ENCODE measurements at regions not wholly inside any gene's neighbourhood (a gene's known extent, or its start where the extent isn't known, plus 50 kb on each side); places are given as distances from the start of the nearest gene placed in this dataset.

DNA sequence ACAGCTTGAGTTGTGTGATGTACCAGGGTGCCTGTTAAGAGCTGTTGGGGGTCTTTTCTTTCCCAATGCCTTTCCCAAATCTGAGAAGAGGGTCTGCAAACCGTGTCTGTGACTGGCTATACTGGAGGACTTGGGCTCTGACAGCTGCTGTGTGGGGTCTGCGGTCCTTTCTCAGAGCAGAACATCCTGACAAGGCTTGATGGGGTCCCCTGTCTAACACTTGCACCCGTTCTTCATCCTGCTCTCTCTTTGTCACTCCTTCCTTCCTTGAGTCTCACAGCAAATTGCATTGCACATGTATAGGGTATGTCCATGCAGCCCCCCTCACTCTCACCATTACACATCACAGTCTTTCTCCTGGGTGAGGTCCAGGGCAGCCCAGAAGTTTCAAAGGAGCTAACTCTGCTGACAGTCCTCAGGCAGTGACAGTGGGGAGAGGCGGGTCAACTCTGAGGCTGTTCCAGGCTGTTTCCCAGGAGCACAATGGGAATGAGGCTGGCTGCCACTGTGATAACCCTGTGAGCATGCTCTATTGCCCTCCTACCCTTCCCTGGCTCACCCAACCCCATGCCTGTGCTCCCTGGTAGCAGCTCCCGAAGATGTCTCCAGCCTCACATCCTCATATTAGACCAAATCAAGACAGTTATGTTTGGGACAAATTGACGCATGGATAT, 163.2 kb upstream of the GGTLC1 start:
- intact Hi-C loops (cut with DNase I), result no loop called here

DNA sequence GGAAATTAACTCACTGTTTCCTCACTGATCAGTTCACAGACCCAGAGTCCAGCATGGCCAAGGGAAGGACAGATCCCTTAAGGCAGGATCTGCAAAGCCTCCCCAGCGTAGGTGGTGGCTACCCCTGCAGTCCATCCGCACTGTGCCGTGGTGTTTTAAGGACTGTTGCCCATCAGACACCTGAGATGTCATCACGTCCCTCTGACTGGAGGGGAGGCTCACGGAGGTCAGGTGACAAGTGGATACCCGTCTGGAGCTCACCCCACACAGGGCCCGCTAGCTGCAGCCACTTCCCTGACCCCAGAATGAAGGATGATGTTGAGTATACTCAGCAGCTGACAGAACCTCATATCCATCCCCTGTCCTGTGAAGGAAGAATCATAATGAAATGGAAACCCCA, 161.8 kb upstream of the GGTLC1 start:
- no peak for DNase-seq (ENCODE audit: low spot score)
- intact Hi-C loops (cut with DNase I), result no loop called here

More for the DNA sequence above, 163.2 kb upstream of the GGTLC1 start:
- DNase-seq (ENCODE audit: low spot score), result no peak

DNA sequence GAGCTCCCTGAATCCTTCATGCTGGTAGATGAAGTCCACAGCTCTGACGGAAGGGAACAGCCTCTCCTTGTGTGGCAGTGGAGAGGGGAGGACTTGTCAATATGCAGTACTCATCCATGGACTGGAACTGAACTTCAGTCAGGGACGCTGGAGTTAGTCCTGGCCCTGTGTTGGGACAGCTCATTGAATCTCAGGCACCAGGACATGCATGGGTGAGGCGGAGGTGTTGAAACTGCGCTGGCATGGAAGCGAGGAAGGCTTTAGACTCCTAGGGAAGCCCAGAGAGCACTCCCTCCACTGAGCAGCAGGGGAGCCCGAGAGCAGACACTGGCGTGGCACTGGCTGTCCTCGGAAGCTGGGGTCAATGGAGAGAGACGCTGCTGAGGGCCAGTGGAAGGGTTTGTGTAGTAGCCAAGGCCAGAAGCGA, 161.3 kb upstream of the GGTLC1 start:
- intact Hi-C loops (cut with DNase I), result no loop called here
- no peak for DNase-seq (ENCODE audit: low spot score)

DNA sequence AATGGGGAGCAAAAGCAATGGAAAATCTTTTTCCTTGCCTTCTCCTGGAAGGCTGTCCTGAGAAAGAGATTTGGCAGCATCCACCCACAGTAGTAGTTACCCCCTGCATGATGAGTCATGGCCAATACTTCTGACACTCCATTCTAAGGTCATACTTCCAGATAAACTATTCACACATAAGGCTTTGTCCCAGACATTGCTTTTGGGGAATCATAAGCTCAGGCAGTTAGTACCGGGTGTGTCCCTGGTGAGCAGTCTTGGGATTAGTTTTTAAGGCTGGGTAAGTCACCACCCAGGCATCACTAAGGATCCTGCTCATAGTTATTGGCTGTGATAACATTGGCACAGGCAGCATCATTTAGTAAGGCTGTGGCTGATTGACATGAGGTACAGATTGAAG, 160.6 kb upstream of the GGTLC1 start:
- intact Hi-C loops (cut with DNase I), result no loop called here
- DNase-seq (ENCODE audit: low spot score), result no peak

DNA sequence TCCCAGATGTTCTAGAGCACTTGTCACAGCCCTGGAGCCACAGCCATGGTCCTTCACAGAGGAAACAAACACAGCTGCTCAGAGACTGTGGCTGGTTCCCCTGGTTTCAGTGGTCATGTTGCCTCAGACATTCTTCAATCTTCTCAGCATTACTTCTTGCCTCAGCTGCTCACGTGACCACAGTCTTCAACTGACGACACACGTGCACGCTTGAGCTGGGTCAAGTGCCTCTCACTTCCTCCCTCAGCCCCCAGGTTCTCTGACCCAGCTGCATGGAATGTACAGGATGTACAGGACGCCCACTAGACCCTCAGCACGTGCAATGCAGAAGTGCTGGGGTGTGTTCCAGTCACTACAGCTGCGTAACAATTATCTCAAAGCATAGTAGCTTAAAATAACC, 159.8 kb upstream of the GGTLC1 start:
- DNase-seq (ENCODE audit: low spot score), result no peak
- intact Hi-C loops (cut with DNase I), result no loop called here

DNA sequence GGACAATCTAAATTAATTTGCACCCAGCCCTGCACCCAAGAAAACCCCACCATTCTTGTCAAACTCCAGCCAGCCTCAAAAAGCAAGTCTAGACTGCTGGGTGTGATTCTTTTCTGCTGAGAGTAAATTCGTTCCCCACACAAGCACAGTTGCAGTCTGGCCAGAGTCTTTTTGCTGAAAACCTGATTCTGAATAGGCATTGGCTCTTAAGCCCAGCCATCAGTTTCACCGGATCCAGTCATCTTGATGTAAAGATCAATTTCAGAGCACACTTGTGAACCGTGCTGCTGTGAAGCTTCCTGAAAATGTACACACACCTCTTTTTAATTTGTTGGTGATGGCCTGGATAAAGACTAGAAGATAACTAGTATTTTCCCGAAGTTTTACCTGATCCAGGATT, 159.4 kb upstream of the GGTLC1 start:
- intact Hi-C loops (cut with DNase I), result no loop called here

DNA sequence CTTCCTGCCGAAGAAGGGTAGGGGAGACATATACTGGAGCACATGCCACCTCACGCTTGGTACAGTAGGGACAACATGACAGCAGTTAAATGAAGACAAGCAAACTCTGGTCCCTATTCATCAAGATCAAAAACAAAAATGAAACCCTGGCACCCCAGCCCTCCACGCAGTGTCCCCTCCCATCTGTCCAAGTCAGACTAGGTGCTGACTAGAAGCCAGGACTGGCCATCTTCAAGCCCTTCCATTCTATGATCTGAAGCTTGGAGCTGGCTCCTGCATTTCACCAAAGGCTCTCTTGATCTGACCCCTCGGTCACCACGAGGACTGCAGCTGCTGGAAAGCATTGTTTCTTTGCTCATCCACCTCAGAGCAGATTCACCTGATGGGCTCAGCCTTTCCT, 158.9 kb upstream of the GGTLC1 start:
- intact Hi-C loops (cut with DNase I), result no loop called here
- DNase-seq (ENCODE audit: low spot score), result no peak

More for the DNA sequence above, 159.4 kb upstream of the GGTLC1 start:
- DNase-seq (ENCODE audit: low spot score), result no peak

DNA sequence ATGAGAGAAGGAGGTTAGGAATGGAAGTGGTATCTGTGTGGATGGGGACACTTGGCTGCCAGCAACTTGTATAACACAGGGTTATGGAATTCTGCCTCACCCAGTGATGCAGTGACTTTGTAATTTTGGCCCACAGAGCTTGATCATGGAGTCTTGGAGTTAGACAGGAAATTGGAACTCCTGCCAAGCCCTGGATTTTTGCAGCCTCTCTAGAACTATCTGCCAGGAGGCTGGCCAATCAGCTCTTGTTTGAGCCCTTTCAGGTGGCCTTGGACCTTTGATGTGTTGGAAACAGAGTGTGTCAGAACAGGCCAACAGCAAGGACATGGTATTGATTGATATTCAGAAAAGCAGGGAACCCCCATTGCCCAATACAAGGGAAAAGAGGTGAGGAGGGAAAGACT, 157.7 kb upstream of the GGTLC1 start:
- intact Hi-C loops (cut with DNase I), result no loop called here
- no peak for DNase-seq (ENCODE audit: low spot score)

DNA sequence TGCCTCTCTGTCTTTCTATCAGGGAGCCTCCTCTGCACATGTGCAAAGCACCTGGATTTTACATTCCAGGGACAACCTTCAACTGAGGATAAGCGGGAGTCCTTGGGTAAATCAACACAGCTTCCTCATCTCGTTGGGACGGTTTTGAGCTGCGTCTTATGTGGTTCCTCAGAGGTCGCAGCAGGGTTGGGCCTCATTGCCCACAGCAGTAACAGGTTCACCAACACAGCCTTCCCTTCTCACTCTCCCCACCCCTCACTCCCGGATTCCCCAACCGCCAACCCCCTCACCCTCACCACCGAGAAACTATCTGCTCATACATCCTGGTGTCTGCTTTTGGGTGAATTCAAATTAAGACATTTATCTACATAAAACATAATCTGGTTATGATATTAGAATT, 155.8 kb upstream of the GGTLC1 start:
- DNase-seq (ENCODE audit: low spot score), result no peak
- intact Hi-C loops (cut with DNase I), result no loop called here

DNA sequence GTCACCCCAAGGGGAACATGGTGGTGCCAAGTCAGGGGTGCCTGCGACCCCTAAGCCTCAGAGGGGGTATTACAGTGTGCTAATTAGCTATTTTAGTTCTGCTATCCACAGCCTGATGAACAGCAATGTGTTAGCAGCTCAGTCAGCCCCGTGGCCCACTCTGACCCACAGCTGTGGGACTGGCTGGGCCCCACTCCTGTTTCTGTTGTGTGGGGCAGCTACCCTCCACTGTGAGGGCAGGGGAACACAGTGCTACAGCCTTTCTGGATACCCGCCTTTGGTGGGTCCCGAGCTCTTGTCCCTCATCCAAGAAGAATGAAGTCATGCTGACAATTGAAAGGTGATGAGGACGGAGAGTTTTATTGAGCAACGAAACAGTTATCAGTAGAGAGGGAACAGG, 152.5 kb upstream of the GGTLC1 start:
- intact Hi-C loops (cut with DNase I), result no loop called here
- DNase-seq (ENCODE audit: low spot score), result no peak

DNA sequence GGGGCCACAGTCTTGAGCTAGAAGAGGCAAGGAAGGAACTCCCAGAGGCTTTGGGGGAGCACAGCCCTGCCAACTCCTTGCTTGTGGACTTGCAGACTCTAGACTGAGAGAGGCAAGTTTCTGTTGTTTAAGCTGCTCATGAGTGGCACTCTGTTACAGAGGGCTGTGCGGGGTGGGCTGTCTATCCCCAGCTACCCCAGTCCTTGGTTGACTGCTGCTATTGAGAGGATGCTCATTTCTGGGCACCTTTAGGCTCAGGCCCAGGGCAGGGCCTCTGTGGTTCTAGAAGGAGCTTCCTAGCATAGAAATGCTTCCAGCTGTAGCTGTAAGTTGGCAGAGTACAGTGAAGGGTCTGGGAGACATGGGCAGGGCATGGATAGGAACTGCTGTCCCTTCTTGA, 151.3 kb upstream of the GGTLC1 start:
- intact Hi-C loops (cut with DNase I), result no loop called here
- no peak for DNase-seq (ENCODE audit: low spot score)

DNA sequence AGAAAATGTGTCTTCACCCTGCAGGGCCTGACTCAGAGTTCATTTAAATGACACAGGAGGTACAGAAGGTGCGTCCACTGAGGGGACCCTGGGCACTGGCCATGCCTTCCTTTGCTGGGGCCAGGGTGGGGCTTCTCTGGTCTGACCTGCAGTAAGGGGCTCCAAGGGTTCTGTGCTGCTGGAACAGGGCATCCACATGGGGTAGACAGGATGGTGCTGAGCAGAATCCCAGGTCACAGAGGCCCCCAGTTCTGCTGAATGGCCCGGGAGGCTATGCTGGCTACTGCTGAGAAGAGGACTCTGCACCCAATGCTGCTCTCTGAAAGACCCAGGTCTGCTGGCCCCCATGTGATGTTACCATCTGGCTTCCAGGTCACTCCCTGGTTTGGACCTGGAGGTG, 150.4 kb upstream of the GGTLC1 start:
- no peak for DNase-seq (ENCODE audit: low spot score)
- intact Hi-C loops (cut with DNase I), result no loop called here

DNA sequence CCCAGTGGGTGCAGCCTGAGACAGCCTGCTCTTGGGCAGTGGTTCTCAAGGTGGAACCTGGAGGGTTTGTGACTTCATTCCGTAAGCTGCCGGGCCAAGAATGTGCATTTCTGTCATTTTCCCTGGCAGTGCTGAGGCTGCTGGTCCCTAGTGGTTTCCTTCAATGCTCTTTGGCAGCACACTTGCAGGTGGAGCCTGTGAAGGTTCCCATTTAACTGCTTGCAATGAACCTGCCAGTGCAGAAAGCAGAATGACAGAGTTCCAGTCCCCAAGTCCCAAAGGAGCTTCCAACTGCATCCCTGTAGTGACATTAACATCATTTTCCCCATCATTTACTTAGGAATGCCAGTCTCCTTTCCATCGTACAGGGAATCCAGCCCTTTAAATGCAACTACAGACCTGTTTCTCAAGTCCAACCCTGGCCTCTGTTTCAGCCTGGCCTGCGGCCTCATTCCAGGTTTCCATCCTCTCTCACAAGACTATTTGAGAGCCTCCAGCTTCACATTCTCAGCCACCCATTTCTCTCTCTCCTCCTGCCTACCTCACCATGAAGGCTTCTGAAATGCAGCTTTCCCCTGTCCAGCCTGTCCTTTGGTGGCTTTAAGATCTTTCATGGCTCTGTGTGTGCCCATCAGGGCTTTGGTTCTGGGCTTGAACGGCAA, 149.7 kb upstream of the GGTLC1 start:
- intact Hi-C loops (cut with DNase I), result no loop called here
- no peak for DNase-seq (ENCODE audit: low spot score)

DNA sequence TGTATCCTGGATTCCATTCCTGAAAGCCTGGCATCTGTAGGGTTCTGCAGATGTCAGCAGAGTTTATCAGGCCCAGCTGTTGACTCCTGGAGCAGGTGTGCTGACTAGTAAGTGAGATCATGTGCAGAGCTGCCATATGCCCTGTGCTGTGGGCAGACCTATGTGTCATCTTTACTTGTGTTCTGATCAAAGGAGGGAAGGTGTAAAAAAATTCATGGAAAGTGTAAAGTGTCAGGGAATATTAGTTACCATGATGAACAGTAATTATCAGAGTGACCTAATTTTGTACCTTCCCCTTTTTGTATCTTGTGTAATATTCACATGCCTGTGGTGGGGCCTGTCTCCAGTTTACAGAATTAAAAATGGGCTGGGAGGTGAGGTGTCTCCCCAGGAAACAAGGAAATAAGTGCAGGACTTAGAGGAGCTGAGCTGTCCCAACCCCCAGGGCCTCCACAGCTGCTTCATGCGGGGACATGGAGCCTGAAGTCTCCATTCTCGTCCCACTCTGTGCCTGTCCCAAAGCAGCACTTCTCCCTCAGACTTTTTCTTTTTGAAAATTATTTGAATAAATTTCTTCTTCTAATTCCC, 148.2 kb upstream of the GGTLC1 start:
- intact Hi-C loops (cut with DNase I), result no loop called here
- DNase-seq (ENCODE audit: low spot score), result no peak

DNA sequence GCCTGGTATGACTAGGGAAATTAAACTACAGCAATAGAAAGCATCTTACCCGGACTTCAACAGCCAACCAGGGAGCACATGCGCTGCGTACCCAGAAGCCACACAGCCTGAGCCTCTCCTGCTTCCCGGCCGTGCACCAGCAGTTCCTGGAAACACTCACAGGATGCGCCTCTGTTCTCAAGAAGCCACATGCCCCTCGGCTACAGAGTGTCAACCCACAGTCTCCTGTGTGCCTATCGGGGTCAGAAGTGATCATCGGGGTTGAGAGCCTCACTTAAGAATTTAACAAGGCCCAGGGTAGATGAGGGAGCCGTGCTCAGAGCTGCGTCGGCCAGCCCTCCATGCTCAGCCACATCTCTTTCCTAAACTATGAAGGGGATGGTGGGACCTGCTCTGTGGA, 147.2 kb upstream of the GGTLC1 start:
- no peak for DNase-seq (ENCODE audit: low spot score)
- intact Hi-C loops (cut with DNase I), result no loop called here

DNA sequence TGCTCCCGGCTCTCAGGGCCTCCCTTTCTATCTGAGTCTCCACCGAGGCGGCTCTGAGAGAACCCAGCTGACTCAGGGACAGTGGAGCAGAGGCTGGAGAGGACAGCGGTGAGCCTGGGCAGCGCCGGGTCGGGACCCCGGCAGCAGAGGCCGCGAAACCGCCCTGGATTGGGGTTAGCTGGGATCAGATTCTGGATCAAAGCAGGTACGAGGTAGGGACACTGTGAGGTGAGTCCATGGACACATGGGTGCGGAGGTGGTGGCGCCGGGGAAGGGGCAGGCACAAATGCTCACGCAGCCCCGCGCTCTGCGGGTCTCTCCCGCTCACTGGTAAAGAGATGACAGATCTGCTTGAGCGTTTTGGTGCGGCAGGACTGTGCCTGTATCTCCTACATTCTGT, 146.4 kb upstream of the GGTLC1 start:
- DNase-seq (ENCODE audit: low spot score), result no peak

DNA sequence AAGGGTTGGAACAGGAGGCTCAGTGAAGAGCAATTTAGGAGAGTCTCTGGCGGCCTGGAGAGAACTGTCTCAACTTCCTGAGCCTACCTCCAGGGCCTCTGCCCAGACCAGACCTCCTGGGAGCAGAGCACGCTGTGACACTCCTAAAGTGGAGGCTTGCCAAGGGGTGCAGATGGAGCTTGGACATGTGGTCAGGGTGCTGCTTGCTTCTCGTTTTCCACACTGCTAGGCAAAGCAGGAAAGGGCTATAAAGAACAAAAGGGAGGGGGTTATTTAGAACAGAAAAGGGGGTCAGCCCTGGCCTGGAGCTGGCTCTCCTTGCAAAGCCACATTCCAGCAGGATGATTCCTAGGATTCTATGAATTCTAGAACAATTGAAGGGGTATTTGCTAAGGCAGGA, 145.7 kb upstream of the GGTLC1 start:
- intact Hi-C loops (cut with DNase I), result no loop called here

More for the DNA sequence above, 146.4 kb upstream of the GGTLC1 start:
- intact Hi-C loops (cut with DNase I), result no loop called here

DNA sequence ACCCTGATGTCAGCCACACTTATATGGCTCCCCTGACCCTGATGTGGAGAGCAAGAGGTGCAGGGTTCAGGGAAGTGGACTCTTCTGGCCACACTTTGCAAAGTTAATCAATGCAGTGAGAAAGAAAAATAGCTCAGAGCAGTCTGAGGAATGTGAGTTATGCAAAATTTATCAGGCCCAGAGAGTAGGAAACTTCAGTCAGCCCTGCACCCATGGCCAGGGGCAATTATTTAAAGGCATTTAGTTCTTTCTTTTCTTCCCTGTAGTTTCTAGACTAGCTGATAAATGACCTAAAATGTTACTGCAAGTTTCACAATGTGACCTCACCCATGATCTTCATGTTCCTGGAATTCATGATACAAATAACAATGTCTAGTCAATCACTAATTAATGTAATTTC, 143.7 kb upstream of the GGTLC1 start:
- intact Hi-C loops (cut with DNase I), result no loop called here
- no peak for DNase-seq (ENCODE audit: low spot score)

More for the DNA sequence above, 145.7 kb upstream of the GGTLC1 start:
- DNase-seq (ENCODE audit: low spot score), result no peak

DNA sequence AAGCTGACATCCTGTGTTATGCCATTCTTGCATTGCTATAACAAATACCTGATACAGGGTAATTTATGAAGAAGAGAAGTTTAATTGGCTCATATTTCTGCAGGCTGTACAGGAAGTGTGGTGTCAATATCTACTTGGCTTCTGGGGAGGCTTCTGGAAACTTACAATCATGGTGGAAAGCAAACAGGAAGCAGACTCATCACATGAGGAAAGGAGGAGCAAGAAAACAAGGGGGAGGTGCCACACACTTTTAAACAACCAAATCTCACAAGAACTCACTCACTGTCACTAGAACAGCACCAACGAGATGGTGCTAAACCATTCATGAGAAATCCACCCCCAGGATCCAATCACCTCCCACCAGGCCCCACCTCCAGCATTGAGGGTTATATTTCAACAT, 143.1 kb upstream of the GGTLC1 start:
- intact Hi-C loops (cut with DNase I), result no loop called here
- no peak for DNase-seq (ENCODE audit: low spot score)

DNA sequence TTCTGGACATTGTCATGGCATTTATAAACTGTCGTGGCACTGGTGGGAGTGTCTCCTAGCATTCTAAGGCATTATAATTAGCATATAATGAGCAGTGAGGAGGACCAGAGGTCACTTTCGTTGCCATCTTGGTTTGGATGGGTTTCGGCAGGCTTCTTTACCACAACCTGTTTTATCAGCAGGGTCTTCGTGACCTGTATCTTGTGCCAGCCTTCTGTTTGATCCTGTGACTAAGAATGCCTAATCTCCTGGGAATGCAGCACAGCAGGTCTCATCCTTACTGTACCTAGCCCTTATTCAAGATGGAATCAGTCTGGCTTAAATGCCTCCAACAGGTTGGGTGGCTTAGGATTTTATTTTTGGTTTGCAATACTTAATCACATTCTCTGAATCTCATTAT, 142.7 kb upstream of the GGTLC1 start:
- no peak for DNase-seq (ENCODE audit: low spot score)
- intact Hi-C loops (cut with DNase I), result no loop called here

DNA sequence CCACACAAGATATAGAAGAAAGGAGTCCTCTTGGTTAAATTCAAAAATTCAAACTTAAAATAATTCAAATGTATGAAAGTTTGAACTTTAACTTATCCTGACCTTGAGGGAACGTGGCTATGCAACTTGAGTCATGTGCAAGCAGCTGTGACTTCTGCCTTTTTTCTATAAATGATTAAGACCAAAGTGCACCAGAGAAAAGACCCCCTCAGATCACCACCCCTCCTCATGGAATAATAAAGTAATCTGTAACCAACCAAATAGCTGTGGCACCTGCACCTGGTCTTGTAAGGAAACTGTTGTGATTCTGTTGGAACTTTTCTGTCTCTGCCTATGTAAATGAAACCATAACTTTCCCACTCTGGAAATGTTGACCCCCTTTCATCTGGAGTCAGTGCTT, 141.1 kb upstream of the GGTLC1 start:
- intact Hi-C loops (cut with DNase I), result no loop called here
- no peak for DNase-seq (ENCODE audit: low spot score)
